HFFc6 (cell line): ENCODE measurements at regions not wholly inside any gene's neighbourhood (a gene's known extent, or its start where the extent isn't known, plus 50 kb on each side); places are given as distances from the start of the nearest gene placed in this dataset.

Experiments
- DNase-seq: peaks from one replicate; pipeline ENCODE4 v3.0.0-alpha.2; 2018
- H3K27ac Mint-ChIP-seq: 2 replicates; pipeline ENCODE4 v1.8.0; 2020; ENCODE audit warnings: mild to moderate bottlenecking, mixed read lengths
- H3K27me3 Mint-ChIP-seq: 2 replicates; pipeline ENCODE4 v1.8.0; 2021; ENCODE audit warnings: mild to moderate bottlenecking, moderate library complexity, mixed read lengths; ENCODE audit not compliant: insufficient read depth
- H3K36me3 Mint-ChIP-seq: 2 replicates; pipeline ENCODE4 v1.8.0; 2021; ENCODE audit warnings: low read depth, mixed read lengths
- H3K4me1 Mint-ChIP-seq: 2 replicates; pipeline ENCODE4 v1.8.0; 2020; ENCODE audit warnings: low read depth, mixed read lengths
- H3K4me3 Mint-ChIP-seq: 2 replicates; pipeline ENCODE4 v1.8.0; 2020; ENCODE audit warnings: mild to moderate bottlenecking, moderate library complexity, mixed read lengths
- H3K9me3 Mint-ChIP-seq: 2 replicates; pipeline ENCODE4 v1.8.0; 2020; ENCODE audit warnings: mild to moderate bottlenecking, mixed read lengths
- CTCF ChIP-seq: fragments of 200-600 bp; sonication (generic); IDR thresholded peaks from 2 replicates; pipeline ENCODE4 v1.5.0; 2021; ENCODE audit warnings: antibody characterized with exemption, mild to moderate bottlenecking

- Mint-ChIP-seq H3K4me3 (no peak overlapping the region), H3K27ac (no peak overlapping the region)
Measured at GRCh38 chr3:23747841-23748240, 57.9 kb upstream of the UBE2E1 start.

GRCh38 chr3:23748398-23749110 is 57.2 kb upstream of the UBE2E1 start:
- Mint-ChIP-seq H3K27me3 (peaks cover 4% of the 10 kb centered on the region), H3K27ac (no peak overlapping the region), H3K4me1 (peaks cover 24% of the 10 kb centered on the region), H3K9me3 (no peaks in the 10 kb centered on the region), H3K4me3 (no peak overlapping the region), H3K36me3 (no peaks in the 10 kb centered on the region)
- peak; percentile 23 for DNase-seq
- no peak for TF ChIP-seq CTCF

More at GRCh38 chr3:23747841-23748240, 57.9 kb upstream of the UBE2E1 start:
- Mint-ChIP-seq H3K4me1 (peaks cover 24% of the 10 kb centered on the region), H3K9me3 (no peaks in the 10 kb centered on the region), H3K27me3 (peaks cover 4% of the 10 kb centered on the region), H3K36me3 (no peaks in the 10 kb centered on the region)
- DNase-seq: no peak
- no peak for TF ChIP-seq CTCF

- no peaks in the 10 kb centered on the region for H3K36me3 Mint-ChIP-seq
- no peaks in the 10 kb centered on the region for H3K9me3 Mint-ChIP-seq
- H3K27me3 Mint-ChIP-seq: peaks cover 2% of the 10 kb centered on the region
- DNase-seq: no peak
- no peak overlapping the region for H3K4me3 Mint-ChIP-seq
- H3K4me1 Mint-ChIP-seq: peaks cover 24% of the 10 kb centered on the region
- no peak overlapping the region for H3K27ac Mint-ChIP-seq
- TF ChIP-seq CTCF: no peak
Measured at GRCh38 chr3:23749609-23750008, 56.1 kb upstream of the UBE2E1 start.

GRCh38 chr3:23750573-23751210 is 55.1 kb upstream of the UBE2E1 start:
- Mint-ChIP-seq H3K4me3 (no peak overlapping the region), H3K27ac (no peak overlapping the region), H3K27me3 (peaks cover 1% of the 10 kb centered on the region), H3K9me3 (no peaks in the 10 kb centered on the region), H3K36me3 (no peaks in the 10 kb centered on the region), H3K4me1 (peaks cover 24% of the 10 kb centered on the region)
- DNase-seq: no peak
- TF ChIP-seq CTCF: no peak

- Mint-ChIP-seq H3K27me3 (peaks cover 1% of the 10 kb centered on the region; the same call in 1 of the 2 replicates), H3K9me3 (no peaks in the 10 kb centered on the region), H3K4me1 (peaks cover 24% of the 10 kb centered on the region), H3K27ac (no peak overlapping the region), H3K36me3 (no peaks in the 10 kb centered on the region), H3K4me3 (no peak overlapping the region)
- no peak for DNase-seq
- no peak for TF ChIP-seq CTCF
Measured at GRCh38 chr3:23751212-23751723, 54.5 kb upstream of the UBE2E1 start.
